Lower leg skin (tissue), 4 donors: ENCODE measurements at regions not wholly inside any gene's neighbourhood (a gene's known extent, or its start where the extent isn't known, plus 50 kb on each side); places are given as distances from the start of the nearest gene placed in this dataset.

Source experiments
- DNase-seq, 2 donors: peaks; one replicate each; pipeline ENCODE4 v3.0.0-alpha.2; 2019; ENCODE audit warnings: low spot score in 2 of 2
- H3K4me3 ChIP-seq: fragments of 200-600 bp; sonication (generic); 2 replicates; pipeline ENCODE4 v1.5.1; 2017; ENCODE audit warnings: mild to moderate bottlenecking, low read depth; ENCODE audit not compliant: poor library complexity, severe bottlenecking
- CTCF ChIP-seq, 3 donors: fragments of 450-650 bp; IDR thresholded peaks; one replicate each; pipeline ENCODE4 v1.5.1; 2016; ENCODE audit warnings: antibody characterized with exemption in 3 of 3, mild to moderate bottlenecking in 3 of 3, moderate library complexity in 2 of 3
- POLR2A ChIP-seq, 2 donors: fragments of 450-650 bp; IDR thresholded peaks; one replicate each; pipeline ENCODE4 v1.6.1; 2016 to 2017; ENCODE audit warnings: antibody characterized with exemption in 2 of 2, mild to moderate bottlenecking in 1 of 2, moderate library complexity in 1 of 2
- WGBS, 2 donors: methylation state at CpG; one replicate each; pipeline ENCODE4 v1.1.5; 2018; 5-methylcytosine and 5-hydroxymethylcytosine counted together
- intact Hi-C: fragments of 100-400 bp; cut with DNase I; formaldehyde crosslinking; loops from one replicate; pipeline ENCODE4 v1.15.0; 2023; ENCODE audit warnings: low total_unique reads

DNA sequence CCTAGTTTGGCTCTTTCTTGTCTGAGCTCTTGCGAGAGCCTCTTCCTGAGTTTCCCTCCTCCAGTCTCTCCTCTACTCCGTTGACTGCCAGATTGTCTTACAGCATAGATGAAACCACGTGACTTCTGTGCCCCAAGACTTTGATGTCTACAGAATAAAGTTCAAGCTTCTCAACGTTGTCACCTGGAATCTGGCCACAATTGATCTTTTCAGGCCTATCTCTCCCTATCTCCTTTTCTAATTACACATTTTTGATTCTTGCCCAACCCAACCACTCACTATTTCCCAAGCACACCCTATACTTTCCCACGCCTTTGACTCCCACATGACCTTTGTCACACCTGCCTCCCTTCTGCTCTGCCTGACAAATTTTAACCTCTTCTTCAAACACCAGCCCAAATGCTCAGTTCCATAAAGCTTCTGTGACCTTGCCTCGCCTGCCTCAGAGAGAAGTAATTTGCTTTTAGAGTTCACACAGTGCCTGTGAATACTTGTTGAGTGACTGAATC, 52.4 kb upstream of the PMFBP1 start:
- no peak for DNase-seq
- TF ChIP-seq POLR2A (IDR thresholded peaks at IDR 0.05) (no peak), CTCF (IDR thresholded peaks at IDR 0.05) (peak in 1 of 3 donors; percentile 28)
- no peak overlapping the region for H3K4me3 ChIP-seq
- intact Hi-C loops = no loop called here
- WGBS, 2 donors = 62 to 68% methylated on average over 6 of the region's 6 CpGs

DNA sequence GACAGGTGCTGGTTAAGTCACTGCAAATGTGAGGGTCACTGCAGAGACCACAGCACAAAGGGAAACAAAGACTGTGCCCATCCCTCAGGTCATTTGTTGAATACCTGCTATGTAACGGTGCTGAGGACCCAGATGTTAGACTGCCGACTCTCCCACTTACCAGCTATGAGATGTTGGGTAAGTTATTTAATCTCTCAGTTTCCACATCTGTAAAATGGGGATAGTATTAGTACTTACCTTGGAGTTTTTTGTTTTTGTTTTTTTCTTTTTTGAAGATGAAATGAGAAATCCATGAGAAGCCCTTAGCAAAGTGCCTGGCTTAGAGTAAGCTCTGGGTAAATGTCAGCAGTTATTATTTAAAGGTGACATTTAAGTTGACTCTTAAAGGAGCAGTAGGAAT, 50.5 kb upstream of the PMFBP1 start:
- WGBS, 2 donors = 87 to 89% methylated on average over 2 of the region's 2 CpGs
- intact Hi-C loops = no loop called here
- TF ChIP-seq CTCF (IDR thresholded peaks at IDR 0.05) (no peak), POLR2A (IDR thresholded peaks at IDR 0.05) (no peak)
- no peak for DNase-seq
- H3K4me3 ChIP-seq = no peak overlapping the region
